A673 (cell line): ENCODE measurements at regions not wholly inside any gene's neighbourhood (a gene's known extent, or its start where the extent isn't known, plus 50 kb on each side); places are given as distances from the start of the nearest gene placed in this dataset.

ENCODE experiments used
- BruUV-seq: library from RNA; stranded (reverse); fragments of 400-500 nt; replicated peaks from 2 replicates; lab custom pipeline; 2021; lab: Mats Ljungman, UMichigan
- CTCF ChIA-PET: fragments of 300-600 bp; sonication (Branson Sonifier 250); formaldehyde crosslinking; loops from one replicate; lab custom pipeline; 2022; ENCODE audit warnings: antibody characterized with exemption; lab: Charles Lee
- POLR2A ChIA-PET: fragments of 300-600 bp; sonication (Branson Sonifier 250); formaldehyde crosslinking; loops from one replicate; lab custom pipeline; 2022; ENCODE audit warnings: antibody characterized with exemption; ENCODE audit not compliant: low non-redundant PET; lab: Charles Lee
- DNase-seq: peaks from one replicate; pipeline ENCODE4 v3.0.0-alpha.2; 2015; ENCODE audit warnings: low spot score
- H3K27ac ChIP-seq: fragments of 200-600 bp; sonication (generic); 2 replicates; pipeline ENCODE4 v1.5.1; 2016; ENCODE audit warnings: mixed run types, low read depth, mild to moderate bottlenecking, mixed read lengths, antibody characterized with exemption, low read length; ENCODE audit not compliant: poor library complexity, severe bottlenecking
- H3K27me3 ChIP-seq: fragments of 200-600 bp; sonication (generic); replicated peaks from 2 replicates; pipeline ENCODE4 v1.6.1; 2017; ENCODE audit warnings: mixed run types, low read depth, mild to moderate bottlenecking, mixed read lengths, antibody characterized with exemption, low read length; ENCODE audit not compliant: insufficient read depth, poor library complexity
- H3K36me3 ChIP-seq: fragments of 200-600 bp; sonication (generic); 2 replicates; pipeline ENCODE4 v1.6.1; 2016; ENCODE audit warnings: mixed run types, mild to moderate bottlenecking, mixed read lengths, antibody characterized with exemption, low read length; ENCODE audit not compliant: insufficient read depth, poor library complexity, severe bottlenecking
- H3K4me1 ChIP-seq: fragments of 200-600 bp; sonication (generic); 2 replicates; pipeline ENCODE4 v1.6.1; 2017; ENCODE audit warnings: mixed run types, mild to moderate bottlenecking, mixed read lengths, antibody characterized with exemption, low read length; ENCODE audit not compliant: insufficient read depth, poor library complexity, severe bottlenecking
- H3K4me3 ChIP-seq: fragments of 200-600 bp; sonication (generic); 2 replicates; pipeline ENCODE4 v1.5.1; 2016; ENCODE audit warnings: low read depth, mixed run types, mild to moderate bottlenecking, mixed read lengths, low read length; ENCODE audit not compliant: poor library complexity, severe bottlenecking
- H3K9me3 ChIP-seq: fragments of 200-600 bp; sonication (generic); 2 replicates; pipeline ENCODE4 v1.6.1; 2016; ENCODE audit warnings: mixed run types, low read depth, mild to moderate bottlenecking, mixed read lengths, antibody characterized with exemption, low read length; ENCODE audit not compliant: poor library complexity, severe bottlenecking
- EZH2 ChIP-seq: fragments of 200-600 bp; sonication (generic); IDR thresholded peaks from 2 replicates; pipeline ENCODE4 v1.6.1; 2017; ENCODE audit warnings: borderline replicate concordance, low read depth, mild to moderate bottlenecking, mixed read lengths, antibody characterized with exemption, low read length; ENCODE audit not compliant: poor library complexity, severe bottlenecking
- intact Hi-C: fragments of 100-400 bp; cut with micrococcal nuclease; formaldehyde crosslinking; loops from one replicate; pipeline ENCODE4 v1.10.0; 2022; ENCODE audit not compliant: unreplicated experiment
- TF ChIP-seq, protein P1 (sequence below): fragments of 300-800, 200-600 bp; sonication (generic); conservative IDR thresholded peaks from 2 replicates; pipeline ENCODE4 v1.5.1; 2017; ENCODE audit warnings: low read depth, mild to moderate bottlenecking, antibody characterized with exemption, low read length, moderate library complexity, mixed read lengths

DNA sequence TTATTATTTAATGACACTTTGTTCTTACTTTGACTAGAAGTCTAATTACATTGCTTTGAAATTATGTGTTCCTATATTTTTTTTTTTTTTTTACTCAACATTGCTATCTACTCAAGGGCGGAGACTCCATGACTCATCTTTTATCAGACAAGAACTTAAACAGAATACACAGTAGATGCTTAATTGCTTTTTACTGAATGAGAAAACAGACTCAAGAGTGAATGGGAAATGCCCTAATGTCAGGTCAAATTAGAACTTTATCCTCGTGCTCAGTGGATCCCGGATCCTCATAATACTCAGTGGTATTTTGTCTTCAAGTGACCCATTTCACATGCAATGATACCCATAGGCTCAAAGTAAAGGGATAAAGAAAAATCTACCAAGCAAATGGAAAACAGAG is 954.5 kb upstream of the IGFBP7 start:
- ChIA-PET POLR2A (no interaction called here), CTCF (no interaction called here)
- DNase-seq, result no peak
- intact Hi-C loops, result no loop called here
- Histone ChIP-seq H3K9me3 (no peaks in the 10 kb centered on the region), H3K27ac (no peak overlapping the region), H3K4me1 (no peaks in the 10 kb centered on the region), H3K36me3 (no peaks in the 10 kb centered on the region), H3K4me3 (no peak overlapping the region), H3K27me3 (no peaks in the 10 kb centered on the region)
- BruUV-seq, result no TSS peak
- TF ChIP-seq, protein P1, sequence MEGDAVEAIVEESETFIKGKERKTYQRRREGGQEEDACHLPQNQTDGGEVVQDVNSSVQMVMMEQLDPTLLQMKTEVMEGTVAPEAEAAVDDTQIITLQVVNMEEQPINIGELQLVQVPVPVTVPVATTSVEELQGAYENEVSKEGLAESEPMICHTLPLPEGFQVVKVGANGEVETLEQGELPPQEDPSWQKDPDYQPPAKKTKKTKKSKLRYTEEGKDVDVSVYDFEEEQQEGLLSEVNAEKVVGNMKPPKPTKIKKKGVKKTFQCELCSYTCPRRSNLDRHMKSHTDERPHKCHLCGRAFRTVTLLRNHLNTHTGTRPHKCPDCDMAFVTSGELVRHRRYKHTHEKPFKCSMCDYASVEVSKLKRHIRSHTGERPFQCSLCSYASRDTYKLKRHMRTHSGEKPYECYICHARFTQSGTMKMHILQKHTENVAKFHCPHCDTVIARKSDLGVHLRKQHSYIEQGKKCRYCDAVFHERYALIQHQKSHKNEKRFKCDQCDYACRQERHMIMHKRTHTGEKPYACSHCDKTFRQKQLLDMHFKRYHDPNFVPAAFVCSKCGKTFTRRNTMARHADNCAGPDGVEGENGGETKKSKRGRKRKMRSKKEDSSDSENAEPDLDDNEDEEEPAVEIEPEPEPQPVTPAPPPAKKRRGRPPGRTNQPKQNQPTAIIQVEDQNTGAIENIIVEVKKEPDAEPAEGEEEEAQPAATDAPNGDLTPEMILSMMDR, result no peak
- no peak for TF ChIP-seq EZH2

DNA sequence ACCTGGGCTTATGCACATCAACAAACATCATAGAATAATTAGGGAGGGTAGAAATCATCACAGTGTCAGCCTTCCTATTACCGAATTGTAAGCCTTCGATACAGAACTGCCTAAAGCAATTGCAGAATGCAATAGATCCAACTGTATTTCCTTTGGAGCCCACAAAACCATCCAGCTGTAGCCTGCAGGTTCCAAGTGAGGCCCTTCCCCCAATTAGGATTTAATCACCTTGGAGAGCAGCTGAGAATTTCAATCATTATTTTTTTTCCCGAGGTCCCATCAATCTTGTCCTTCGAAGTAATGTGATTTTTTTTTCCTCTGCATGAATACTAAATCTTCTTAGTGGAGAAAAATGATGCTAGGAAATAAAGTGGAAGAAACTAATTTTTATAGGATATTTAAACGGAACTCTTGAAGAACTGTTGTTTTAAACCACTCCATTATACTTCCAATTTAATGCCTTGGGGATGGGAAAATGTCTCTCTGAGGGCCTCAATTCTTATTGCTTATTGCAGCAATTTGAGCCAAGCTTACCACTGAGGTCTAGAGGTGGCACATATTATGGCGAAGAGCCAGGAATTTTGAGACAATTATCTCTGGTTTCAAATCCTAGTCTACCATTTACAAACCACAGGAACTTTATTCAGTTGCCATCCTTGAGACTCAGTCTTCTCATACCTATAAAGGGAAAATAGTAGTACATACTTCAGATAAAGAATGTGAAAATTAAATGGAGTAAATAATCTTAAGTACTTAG is 953.4 kb upstream of the IGFBP7 start:
- no peaks in the 10 kb centered on the region for H3K4me1 ChIP-seq
- H3K27ac ChIP-seq, result no peak overlapping the region
- no TSS peak for BruUV-seq
- DNase-seq, result no peak
- no peaks in the 10 kb centered on the region for H3K9me3 ChIP-seq
- ChIA-PET POLR2A (no interaction called here), CTCF (no interaction called here)
- no peak for TF ChIP-seq EZH2
- TF ChIP-seq, protein P1, result no peak
- H3K36me3 ChIP-seq, result no peaks in the 10 kb centered on the region
- no peaks in the 10 kb centered on the region for H3K27me3 ChIP-seq
- no peak overlapping the region for H3K4me3 ChIP-seq
- intact Hi-C loops, result no loop called here

DNA sequence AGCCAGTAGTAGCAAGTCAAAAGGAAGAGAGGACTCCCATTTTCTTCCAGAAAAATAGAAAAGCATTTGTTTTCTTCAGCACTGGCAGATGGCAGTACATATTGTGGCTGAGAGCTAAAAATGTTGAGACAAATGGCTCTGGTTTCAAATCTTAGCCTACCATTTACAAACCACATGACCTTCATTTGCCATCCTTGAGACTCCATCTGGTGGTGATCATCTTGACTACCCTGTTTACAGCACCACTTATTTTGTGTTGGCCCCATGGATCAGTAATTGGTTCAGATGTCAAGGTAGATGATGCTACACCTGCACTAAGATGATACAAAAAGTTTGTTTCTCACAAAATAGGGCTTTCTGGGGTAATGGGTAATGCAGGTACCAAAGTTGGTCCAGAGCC is 951.8 kb upstream of the IGFBP7 start:
- no peaks in the 10 kb centered on the region for H3K27me3 ChIP-seq
- no peaks in the 10 kb centered on the region for H3K4me1 ChIP-seq
- no peaks in the 10 kb centered on the region for H3K36me3 ChIP-seq
- DNase-seq, result no peak
- POLR2A ChIA-PET, result no interaction called here
- no TSS peak for BruUV-seq
- CTCF ChIA-PET, result no interaction called here
- intact Hi-C loops, result no loop called here
- TF ChIP-seq, protein P1, result no peak
- TF ChIP-seq EZH2, result no peak
- H3K27ac ChIP-seq, result no peak overlapping the region
- no peak overlapping the region for H3K4me3 ChIP-seq
- no peaks in the 10 kb centered on the region for H3K9me3 ChIP-seq
